HG02970 (cell line): ENCODE measurements at regions not wholly inside any gene's neighbourhood (a gene's known extent, or its start where the extent isn't known, plus 50 kb on each side); places are given as distances from the start of the nearest gene placed in this dataset.

Source experiments
- ATAC-seq: cut with Tn5 transposase; IDR thresholded peaks from one replicate; pipeline ENCODE4 v1.9.1; 2021; ENCODE audit warnings: mild to moderate bottlenecking, moderate library complexity, moderate number of reproducible peaks; ENCODE audit not compliant: unreplicated experiment, low FRiP score

DNA sequence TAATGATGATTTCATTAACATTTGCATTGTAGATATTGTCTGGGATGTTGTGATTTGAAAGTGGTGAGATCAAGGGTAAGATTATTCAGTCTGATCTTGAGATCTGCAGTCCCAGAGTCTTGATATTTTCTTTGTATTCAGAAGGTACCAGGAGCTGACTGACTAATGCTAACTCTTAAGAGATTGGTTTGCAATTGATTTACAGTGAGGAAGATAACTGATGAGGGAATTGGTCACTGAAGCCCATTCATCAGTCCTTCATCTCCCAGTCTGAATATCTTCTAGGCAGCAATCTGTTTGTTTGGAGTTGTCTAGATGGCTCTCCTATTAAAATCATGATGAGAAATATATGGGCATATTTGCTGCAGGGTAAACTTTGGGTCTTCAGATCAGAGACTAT, 473.7 kb downstream of the ARL4A start:
- ATAC-seq = no peak

- no peak for ATAC-seq
These were observed 478.4 kb downstream of the ARL4A start for GRCh38 chr7:13165854-13166253.

GRCh38 chr7:13166801-13167200, 479.4 kb downstream of the ARL4A start:
- ATAC-seq = no peak

GRCh38 chr7:13169356-13169755, 481.9 kb downstream of the ARL4A start:
- no peak for ATAC-seq

DNA sequence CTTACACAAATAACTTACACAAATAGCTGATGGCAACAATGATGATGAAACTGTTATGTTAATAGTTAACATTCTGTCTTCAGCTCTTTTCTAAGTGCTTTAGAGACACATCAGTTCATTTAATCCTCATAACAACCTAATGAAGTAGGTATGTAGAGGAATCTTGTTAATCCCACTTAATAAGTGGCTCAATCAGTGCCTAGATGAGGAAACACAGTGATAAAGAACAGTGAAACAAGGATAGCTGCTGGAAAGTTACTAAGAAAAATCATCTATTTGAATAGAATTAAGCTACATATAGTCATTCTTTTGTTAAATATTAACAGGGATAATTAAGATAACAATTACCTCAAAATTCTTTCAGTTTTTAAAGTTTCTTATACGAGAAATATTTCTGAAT, 487.6 kb downstream of the ARL4A start:
- no peak for ATAC-seq

DNA sequence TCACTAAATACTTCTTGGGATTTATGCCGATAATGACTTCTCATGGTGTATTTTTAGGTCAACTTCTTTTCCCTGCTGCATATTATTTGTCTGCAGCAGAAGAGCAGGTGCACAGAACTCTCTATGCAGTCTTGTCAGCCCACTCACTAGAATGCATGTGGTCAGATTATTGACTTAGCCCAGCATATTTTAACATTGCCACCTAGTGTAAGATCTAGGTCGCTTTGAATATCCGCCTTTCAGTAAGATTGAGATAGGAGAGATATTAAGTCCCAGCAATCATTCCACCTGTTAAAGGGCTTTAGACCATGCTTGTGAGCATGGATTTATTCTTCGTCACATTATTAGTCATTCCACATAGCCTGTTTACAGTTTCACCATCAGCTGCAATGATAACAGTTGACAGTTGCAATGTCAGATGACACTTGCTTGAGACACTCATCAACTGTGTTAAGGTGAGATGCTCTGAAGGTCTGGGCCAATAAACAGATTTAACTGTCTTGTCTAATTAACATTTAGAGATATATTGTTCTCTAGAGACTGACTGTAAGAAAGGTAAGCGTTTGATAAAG, 491.7 kb downstream of the ARL4A start:
- ATAC-seq = no peak

DNA sequence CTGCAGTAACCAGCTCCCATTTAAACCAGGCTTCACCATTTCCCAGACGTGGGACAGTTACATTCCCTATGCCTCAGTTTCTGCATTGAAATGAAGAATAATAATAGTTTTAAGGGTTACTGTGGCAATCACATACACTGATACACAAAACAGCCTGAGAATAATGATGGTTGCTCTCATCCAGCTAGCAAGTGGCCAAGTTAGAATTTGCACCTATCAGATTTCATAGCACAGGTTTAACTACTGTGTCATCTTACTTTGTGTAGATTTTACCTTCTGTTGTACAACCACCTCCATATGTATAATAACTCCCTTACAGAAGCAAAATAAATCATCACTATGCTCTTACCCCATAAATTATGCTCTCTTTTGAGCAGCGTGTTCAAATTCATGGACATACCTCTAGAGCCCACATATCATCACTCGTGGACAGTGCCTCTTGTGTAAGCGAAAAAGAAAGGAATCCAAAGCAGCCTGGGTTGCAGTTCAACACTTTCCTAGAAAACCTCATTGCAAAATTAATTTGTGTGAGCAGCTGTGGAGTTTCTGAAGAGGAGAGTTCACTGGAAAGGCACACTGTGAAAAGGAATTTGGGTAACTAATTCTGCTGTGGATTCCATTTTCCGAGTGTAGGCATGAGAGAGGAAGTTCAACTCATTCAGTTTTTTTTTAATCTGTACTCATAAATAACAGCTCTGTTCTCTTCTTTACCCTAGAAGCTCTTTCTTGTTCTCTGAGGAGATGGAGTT, 492.5 kb downstream of the ARL4A start:
- ATAC-seq = no peak

DNA sequence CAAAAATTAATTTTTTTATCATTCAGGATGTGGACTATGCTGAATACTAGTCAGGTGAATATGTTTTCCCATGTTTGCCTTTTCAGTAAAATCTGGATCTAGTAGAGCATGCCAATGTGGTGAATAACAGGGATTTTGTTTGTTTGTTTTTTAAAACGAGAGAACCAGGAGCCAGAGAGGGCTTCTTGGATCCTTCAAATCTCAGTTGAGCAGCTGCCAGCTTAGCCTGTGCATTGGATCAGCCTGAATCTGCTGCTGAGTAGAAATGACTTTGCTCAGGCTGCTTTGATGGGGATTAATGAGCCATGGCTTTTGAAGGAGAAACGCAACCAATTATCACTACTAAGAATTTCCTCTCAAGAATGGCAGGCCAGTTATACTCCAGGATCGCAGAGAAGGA, 493.8 kb downstream of the ARL4A start:
- no peak for ATAC-seq

- ATAC-seq = no peak
These were observed 497.7 kb downstream of the ARL4A start for GRCh38 chr7:13185139-13185538.

DNA sequence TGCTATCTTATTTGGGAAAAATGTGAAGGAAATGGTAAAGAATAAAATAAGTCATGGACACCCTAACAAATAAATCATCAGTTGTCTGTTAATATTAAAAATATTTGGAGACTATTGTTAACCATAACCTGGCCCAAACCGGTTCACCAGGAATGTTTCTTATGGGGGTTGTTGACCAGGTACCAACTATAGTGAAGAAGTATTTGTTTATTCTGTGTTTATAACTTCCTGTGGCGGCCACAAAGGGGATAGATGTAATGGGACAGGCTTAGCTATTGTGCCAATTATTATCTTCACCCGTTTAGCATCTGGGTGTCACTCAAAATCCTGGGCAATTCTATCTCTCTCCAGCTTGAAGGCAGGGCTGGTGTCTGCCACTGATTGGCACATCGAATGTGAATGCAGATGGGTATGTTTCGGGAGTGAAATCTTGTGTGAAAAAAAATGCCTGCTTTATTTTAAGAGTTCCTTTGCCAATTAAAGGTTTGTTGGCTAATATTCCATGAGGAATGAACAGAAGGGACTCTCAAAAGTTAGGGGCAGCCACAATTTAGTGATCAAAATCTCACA, 500.9 kb downstream of the ARL4A start:
- no peak for ATAC-seq

- ATAC-seq = no peak
These were observed 501.5 kb downstream of the ARL4A start for GRCh38 chr7:13188922-13189321.

DNA sequence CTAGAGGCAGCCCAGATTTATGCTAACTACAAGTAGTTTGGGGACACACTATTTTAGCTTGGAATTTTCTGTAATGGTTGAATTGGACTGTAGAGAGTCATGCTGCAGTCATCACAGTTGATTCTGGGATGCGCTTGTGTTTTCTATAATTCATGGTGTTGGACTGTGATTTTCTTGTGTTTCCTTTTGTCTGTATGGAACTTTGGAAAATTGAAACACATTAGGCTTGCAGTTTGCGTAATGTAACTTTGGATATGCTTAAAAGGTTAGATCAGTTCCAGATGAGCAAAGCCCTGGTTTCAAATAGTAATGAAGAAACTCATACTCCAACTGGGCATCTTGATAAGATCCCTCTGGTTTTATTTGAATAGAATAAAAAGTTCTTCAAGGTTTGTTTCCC, 502.2 kb downstream of the ARL4A start:
- ATAC-seq = no peak

- ATAC-seq = no peak
These were observed 510.1 kb downstream of the ARL4A start for GRCh38 chr7:13197501-13197900.

DNA sequence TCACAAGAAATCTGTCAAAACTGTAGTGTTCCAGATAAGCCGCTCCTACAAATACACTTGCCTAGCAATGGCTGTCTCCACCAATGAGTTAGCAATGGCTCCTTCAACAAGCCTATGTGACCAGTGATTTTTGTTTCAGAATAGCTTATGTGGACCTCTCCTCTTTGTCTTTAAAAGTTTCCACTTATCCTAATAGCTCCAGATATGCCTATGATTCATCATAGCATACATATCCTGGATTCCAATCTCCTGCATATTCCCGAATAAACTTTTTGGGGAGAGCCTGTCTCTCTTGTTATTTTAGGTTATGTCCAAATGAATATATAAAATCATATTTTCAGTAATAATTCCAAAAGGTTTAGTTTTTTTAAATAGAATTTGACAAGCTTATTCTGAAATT, 510.6 kb downstream of the ARL4A start:
- ATAC-seq = no peak

DNA sequence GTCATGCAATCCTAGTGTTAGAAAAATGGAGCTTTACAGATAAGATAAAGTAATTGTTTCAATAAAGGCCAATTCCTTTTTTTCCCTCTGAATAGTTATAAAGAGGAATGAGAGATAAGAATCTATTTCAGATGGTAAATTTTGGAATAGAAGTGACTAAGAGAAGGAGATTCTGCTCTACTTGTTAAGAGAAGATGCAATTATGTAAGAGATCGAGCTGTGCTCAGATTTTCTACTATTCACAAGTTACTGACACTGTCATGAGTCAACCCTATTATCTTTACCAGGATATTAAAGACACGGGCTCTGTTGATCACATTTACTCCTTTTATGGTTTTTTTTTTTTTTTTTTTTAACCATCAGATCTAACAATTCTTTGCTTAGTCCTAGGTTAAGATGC, 511.3 kb downstream of the ARL4A start:
- ATAC-seq = no peak

GRCh38 chr7:13201628-13202027, 514.2 kb downstream of the ARL4A start:
- no peak for ATAC-seq

DNA sequence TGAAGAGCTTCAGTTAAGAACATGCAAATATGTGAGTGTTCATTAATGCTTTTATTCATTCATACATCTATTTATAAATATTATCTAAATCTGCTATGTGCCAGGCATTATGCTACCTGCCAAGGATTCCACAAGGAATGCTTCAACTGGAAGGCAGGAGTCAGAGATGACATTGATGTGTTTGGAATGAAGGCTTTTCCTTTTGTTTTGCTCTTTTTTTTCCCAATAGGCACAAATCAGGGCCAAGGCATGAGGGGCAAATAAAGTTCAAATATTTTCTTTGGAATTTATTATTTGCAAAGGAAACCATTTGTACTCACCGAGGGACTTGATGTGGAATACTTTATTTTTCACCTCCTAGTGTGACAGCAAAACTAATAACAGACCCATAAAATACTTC, 530.3 kb downstream of the ARL4A start:
- ATAC-seq = no peak

GRCh38 chr7:13225068-13225467, 537.6 kb downstream of the ARL4A start:
- no peak for ATAC-seq

DNA sequence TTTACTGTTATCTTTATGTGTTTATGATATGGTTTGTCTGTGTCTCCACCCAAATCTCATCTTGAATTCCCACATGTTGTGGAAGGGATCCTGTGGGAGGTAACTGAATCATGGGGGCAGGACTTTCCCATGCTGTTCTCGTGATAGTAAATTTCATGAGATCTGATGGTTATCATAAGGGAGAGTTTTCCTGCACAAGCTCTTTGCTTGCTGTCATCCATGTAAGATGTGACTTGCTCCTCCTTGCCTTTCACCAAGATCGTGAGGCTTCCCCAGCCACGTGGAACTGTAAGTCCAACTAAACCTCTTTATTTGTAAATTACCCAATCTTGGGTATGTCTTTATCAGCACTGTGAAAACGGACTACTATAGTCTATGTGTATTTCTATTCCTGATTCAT, 539.0 kb downstream of the ARL4A start:
- ATAC-seq = no peak

GRCh38 chr7:13231216-13231615, 543.8 kb downstream of the ARL4A start:
- ATAC-seq = no peak

DNA sequence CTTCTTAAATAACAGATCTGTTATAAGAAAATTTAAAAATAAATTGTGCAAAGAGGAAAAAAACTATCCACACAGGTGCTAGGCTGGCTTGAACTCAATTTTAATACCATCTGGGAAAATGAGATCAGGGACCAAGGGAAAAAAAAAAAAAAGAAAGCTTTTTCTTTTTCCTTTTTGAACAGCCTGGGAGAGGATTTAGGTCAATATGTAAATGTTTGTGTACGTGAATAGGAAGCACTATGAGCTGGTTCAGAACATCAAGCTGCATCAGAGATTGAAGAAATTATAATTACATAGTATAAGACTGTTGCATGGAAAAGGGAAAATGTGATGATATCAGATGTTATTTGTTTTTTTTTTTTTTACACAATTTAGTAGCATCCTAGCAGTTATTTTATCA, 548.0 kb downstream of the ARL4A start:
- ATAC-seq = no peak

GRCh38 chr7:13236026-13236425, 548.6 kb downstream of the ARL4A start:
- no peak for ATAC-seq
